ENCODE measurements at regions not wholly inside any gene's neighbourhood (a gene's known extent, or its start where the extent isn't known, plus 50 kb on each side); places are given as distances from the start of the nearest gene placed in this dataset.

- TF ChIP-seq, protein P1, sequence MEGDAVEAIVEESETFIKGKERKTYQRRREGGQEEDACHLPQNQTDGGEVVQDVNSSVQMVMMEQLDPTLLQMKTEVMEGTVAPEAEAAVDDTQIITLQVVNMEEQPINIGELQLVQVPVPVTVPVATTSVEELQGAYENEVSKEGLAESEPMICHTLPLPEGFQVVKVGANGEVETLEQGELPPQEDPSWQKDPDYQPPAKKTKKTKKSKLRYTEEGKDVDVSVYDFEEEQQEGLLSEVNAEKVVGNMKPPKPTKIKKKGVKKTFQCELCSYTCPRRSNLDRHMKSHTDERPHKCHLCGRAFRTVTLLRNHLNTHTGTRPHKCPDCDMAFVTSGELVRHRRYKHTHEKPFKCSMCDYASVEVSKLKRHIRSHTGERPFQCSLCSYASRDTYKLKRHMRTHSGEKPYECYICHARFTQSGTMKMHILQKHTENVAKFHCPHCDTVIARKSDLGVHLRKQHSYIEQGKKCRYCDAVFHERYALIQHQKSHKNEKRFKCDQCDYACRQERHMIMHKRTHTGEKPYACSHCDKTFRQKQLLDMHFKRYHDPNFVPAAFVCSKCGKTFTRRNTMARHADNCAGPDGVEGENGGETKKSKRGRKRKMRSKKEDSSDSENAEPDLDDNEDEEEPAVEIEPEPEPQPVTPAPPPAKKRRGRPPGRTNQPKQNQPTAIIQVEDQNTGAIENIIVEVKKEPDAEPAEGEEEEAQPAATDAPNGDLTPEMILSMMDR (conservative IDR thresholded peaks at IDR 0.05; ENCODE audit: low read depth in 2 of 2), result no peak
- TF ChIP-seq REST (IDR thresholded peaks at IDR 0.05; ENCODE audit: unreplicated experiment) (no peak), EZH2phosphoT487 (IDR thresholded peaks at IDR 0.05; ENCODE audit: unreplicated experiment) (no peak), POLR2AphosphoS5 (IDR thresholded peaks at IDR 0.05; ENCODE audit: low read depth) (no peak), JUNB (IDR thresholded peaks at IDR 0.05; ENCODE audit: unreplicated experiment) (no peak), EZH2 (IDR thresholded peaks at IDR 0.05; ENCODE audit: low read depth, unreplicated experiment) (no peak), STAT1 (IDR thresholded peaks at IDR 0.05; ENCODE audit: unreplicated experiment) (no peak), ETS1 (IDR thresholded peaks at IDR 0.05) (no peak), CREB1 (CRISPR knock-in tag; IDR thresholded peaks at IDR 0.05; ENCODE audit: low read depth) (no peak), ZNF331 (CRISPR knock-in tag; IDR thresholded peaks at IDR 0.05; ENCODE audit: low read depth) (no peak), NANOG (IDR thresholded peaks at IDR 0.05; ENCODE audit: borderline replicate concordance) (no peak)
These were observed 226.6 kb upstream of the HES1 start for GRCh38 chr3:193909387-193909786.
